CD4-positive, alpha-beta T cell treated with Interleukin-4 for 1 hour (primary cell): ENCODE measurements at regions not wholly inside any gene's neighbourhood (a gene's known extent, or its start where the extent isn't known, plus 50 kb on each side); places are given as distances from the start of the nearest gene placed in this dataset.

Experiments used
- DNase-seq, 2 donors: peaks; one replicate each; pipeline ENCODE4 v3.0.0-alpha.2; 2020 to 2022

- no peak for DNase-seq
These were observed 70.6 kb upstream of the GRIK2 start for GRCh38 chr6:101322921-101323320.

- DNase-seq = no peak
These were observed 67.1 kb upstream of the GRIK2 start for GRCh38 chr6:101326411-101326810.

- no peak for DNase-seq
These were observed 51.6 kb upstream of the GRIK2 start for GRCh38 chr6:101341926-101342325.
